NOMO-1 (cell line): ENCODE measurements at regions not wholly inside any gene's neighbourhood (a gene's known extent, or its start where the extent isn't known, plus 50 kb on each side); places are given as distances from the start of the nearest gene placed in this dataset.
"Not testable (repeated sequence)": the region's sequence is repeated elsewhere in the genome, so short reads cannot be mapped to it uniquely, and the experiment has no call there.

Experiments
- DNase-seq, 2 experiments: peaks; one replicate each; lab custom pipeline; 2025; ENCODE audit not compliant: unreplicated experiment in 2 of 2; lab: John Stamatoyannopoulos, UW

- DNase-seq: no peak
These were observed 72.9 kb downstream of the ZNF622 start for GRCh38 chr5:16392718-16393117.

- DNase-seq: no peak
These were observed 73.5 kb downstream of the ZNF622 start for GRCh38 chr5:16391858-16392649.

GRCh38 chr5:16390825-16391224, 74.8 kb downstream of the ZNF622 start:
- no peak for DNase-seq

- no peak for DNase-seq
These were observed 80.0 kb downstream of the ZNF622 start for GRCh38 chr5:16385516-16386090.

GRCh38 chr5:16384804-16385203, 80.8 kb downstream of the ZNF622 start:
- no peak for DNase-seq

GRCh38 chr5:16384222-16384621, 81.4 kb downstream of the ZNF622 start:
- no peak for DNase-seq

- no peak for DNase-seq
These were observed 82.0 kb downstream of the ZNF622 start for GRCh38 chr5:16383544-16384052.

- no peak for DNase-seq
These were observed 83.6 kb downstream of the ZNF622 start for GRCh38 chr5:16382047-16382446.

- DNase-seq: no peak
These were observed 86.8 kb downstream of the ZNF622 start for GRCh38 chr5:16378762-16379161.

- DNase-seq: no peak
These were observed 93.1 kb downstream of the ZNF622 start for GRCh38 chr5:16372493-16372892.

GRCh38 chr5:16366491-16366890, 99.1 kb downstream of the ZNF622 start:
- DNase-seq: no peak

GRCh38 chr5:16364910-16365309, 100.7 kb downstream of the ZNF622 start:
- no peak for DNase-seq

GRCh38 chr5:16353439-16353838, 112.2 kb downstream of the ZNF622 start:
- DNase-seq: not testable (repeated sequence)

GRCh38 chr5:16350816-16351215, 114.8 kb downstream of the ZNF622 start:
- DNase-seq: no peak

- DNase-seq: no peak
These were observed 119.2 kb downstream of the ZNF622 start for GRCh38 chr5:16346380-16346779.

- no peak for DNase-seq
These were observed 120.1 kb downstream of the ZNF622 start for GRCh38 chr5:16345454-16345853.

GRCh38 chr5:16326137-16326536, 139.5 kb downstream of the ZNF622 start:
- no peak for DNase-seq

GRCh38 chr5:16321284-16321683, 141.7 kb upstream of the MARCHF11 start:
- no peak for DNase-seq

GRCh38 chr5:16315501-16315900, 135.9 kb upstream of the MARCHF11 start:
- no peak for DNase-seq

- DNase-seq: no peak
These were observed 134.2 kb upstream of the MARCHF11 start for GRCh38 chr5:16313761-16314160.

GRCh38 chr5:16312785-16313184, 133.2 kb upstream of the MARCHF11 start:
- no peak for DNase-seq

GRCh38 chr5:16311666-16312065, 132.1 kb upstream of the MARCHF11 start:
- no peak for DNase-seq
